ENCODE measurements at regions not wholly inside any gene's neighbourhood (a gene's known extent, or its start where the extent isn't known, plus 50 kb on each side); places are given as distances from the start of the nearest gene placed in this dataset.

DNA sequence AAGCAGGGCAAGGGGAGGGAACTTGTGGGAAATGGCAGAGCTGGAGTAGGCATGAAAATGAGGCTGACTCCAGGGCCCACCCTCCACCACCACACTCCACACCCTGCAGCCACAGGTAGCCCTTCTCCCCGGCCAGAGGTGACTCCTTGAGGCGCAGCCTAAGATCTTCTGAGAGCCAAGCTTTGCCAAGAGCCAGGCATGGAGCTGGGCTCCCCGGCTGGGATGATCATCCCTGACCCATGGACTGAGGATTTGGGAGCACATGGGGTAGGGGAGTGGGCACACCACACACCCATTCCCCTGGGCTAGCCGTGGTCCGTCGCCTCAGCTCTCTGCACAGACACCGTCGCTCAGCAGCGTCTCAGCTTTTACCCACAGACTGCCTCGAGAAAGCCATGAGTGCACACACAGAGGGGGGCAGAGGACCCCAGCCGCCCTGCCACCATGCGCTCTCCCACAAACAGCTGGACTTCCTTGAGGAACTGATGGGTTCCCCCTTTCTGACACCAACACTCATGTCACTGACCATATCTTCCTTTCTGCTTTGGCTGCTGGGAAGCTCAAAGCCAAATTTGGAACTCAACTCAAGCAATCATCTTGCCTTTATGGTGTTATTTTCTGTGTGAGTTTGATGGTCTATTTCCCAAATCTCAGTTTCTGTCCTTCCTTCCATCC, 123.6 kb upstream of the RUNX3 start:
- no peak for TF ChIP-seq POLR2A (IDR thresholded peaks at IDR 0.05)
- TF ChIP-seq, protein P1, sequence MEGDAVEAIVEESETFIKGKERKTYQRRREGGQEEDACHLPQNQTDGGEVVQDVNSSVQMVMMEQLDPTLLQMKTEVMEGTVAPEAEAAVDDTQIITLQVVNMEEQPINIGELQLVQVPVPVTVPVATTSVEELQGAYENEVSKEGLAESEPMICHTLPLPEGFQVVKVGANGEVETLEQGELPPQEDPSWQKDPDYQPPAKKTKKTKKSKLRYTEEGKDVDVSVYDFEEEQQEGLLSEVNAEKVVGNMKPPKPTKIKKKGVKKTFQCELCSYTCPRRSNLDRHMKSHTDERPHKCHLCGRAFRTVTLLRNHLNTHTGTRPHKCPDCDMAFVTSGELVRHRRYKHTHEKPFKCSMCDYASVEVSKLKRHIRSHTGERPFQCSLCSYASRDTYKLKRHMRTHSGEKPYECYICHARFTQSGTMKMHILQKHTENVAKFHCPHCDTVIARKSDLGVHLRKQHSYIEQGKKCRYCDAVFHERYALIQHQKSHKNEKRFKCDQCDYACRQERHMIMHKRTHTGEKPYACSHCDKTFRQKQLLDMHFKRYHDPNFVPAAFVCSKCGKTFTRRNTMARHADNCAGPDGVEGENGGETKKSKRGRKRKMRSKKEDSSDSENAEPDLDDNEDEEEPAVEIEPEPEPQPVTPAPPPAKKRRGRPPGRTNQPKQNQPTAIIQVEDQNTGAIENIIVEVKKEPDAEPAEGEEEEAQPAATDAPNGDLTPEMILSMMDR (IDR thresholded peaks at IDR 0.05), result no peak
